ENCODE measurements at regions not wholly inside any gene's neighbourhood (a gene's known extent, or its start where the extent isn't known, plus 50 kb on each side); places are given as distances from the start of the nearest gene placed in this dataset.

DNA sequence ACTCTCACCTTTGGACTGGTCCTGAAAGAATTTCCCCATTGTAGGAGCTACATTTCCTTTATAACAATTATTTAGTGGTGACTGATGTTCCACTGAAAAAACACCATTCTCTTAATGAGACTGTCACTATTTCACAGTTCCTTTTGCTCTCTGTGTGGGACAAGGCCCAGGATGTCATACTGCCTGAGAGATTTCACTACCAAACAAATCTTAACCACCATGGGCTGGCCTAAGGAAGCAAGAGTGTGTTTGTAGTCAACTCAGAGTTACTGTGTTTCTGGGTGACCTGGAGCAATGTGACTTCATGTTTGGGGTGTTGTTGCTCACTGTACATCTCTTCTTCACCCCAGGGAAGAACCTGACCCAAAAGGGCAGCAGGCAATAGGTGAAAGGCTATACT is 50.1 kb upstream of the ZNF608 start:
- no peak for DNase-seq
- ChIA-PET CTCF (no interaction called here), POLR2A (no interaction called here)
- Mint-ChIP-seq H3K27ac (no peak overlapping the region), H3K27me3 (no peaks in the 10 kb centered on the region), H3K4me3 (no peak overlapping the region), H3K4me1 (ENCODE audit: low read depth) (no peaks in the 10 kb centered on the region), H3K9me3 (peaks cover 4% of the 10 kb centered on the region), H3K36me3 (no peaks in the 10 kb centered on the region)
- intact Hi-C loops (cut with micrococcal nuclease): no loop called here

- Mint-ChIP-seq H3K4me3 (no peak overlapping the region), H3K4me1 (ENCODE audit: low read depth) (no peaks in the 10 kb centered on the region), H3K36me3 (no peaks in the 10 kb centered on the region), H3K27me3 (no peaks in the 10 kb centered on the region), H3K27ac (no peak overlapping the region), H3K9me3 (no peaks in the 10 kb centered on the region)
- intact Hi-C loops (cut with micrococcal nuclease): no loop called here
- POLR2A ChIA-PET: no interaction called here
- no peak for DNase-seq
- CTCF ChIA-PET: no interaction called here
Measured at GRCh38 chr5:124797665-124798087, 51.2 kb upstream of the ZNF608 start.

DNA sequence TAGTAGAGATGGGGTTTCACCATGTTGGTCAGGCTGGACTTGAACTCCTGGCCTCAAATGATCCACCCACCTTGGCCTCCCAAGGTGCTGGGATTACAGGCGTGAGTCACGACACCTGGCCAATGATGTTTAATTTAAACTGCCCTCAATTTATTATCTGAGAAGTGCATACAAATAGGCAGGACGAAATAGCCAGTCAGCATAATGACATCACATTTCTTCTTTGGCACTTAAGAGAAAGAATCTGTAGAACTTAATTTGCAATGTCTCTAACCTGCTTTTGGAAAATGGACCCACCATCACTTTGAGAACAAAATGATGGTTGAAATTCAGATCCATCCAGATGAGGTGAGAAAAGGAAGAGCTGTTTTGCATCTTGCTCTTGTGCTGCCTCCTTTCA is 52.5 kb upstream of the ZNF608 start:
- CTCF ChIA-PET: no interaction called here

GRCh38 chr5:124801551-124801950 is 55.1 kb upstream of the ZNF608 start:
- H3K4me3 Mint-ChIP-seq: no peak overlapping the region
- no peaks in the 10 kb centered on the region for H3K36me3 Mint-ChIP-seq
- POLR2A ChIA-PET: no interaction called here
- no peaks in the 10 kb centered on the region for H3K9me3 Mint-ChIP-seq
- no peak overlapping the region for H3K27ac Mint-ChIP-seq
- no peak for DNase-seq
- no peaks in the 10 kb centered on the region for H3K27me3 Mint-ChIP-seq
- H3K4me1 Mint-ChIP-seq (ENCODE audit: low read depth): no peaks in the 10 kb centered on the region
- intact Hi-C loops (cut with micrococcal nuclease): no loop called here
- CTCF ChIA-PET: no interaction called here

More for the DNA sequence above, 52.5 kb upstream of the ZNF608 start:
- no peaks in the 10 kb centered on the region for H3K9me3 Mint-ChIP-seq
- no peak for DNase-seq
- intact Hi-C loops (cut with micrococcal nuclease): no loop called here
- POLR2A ChIA-PET: no interaction called here
- no peaks in the 10 kb centered on the region for H3K4me1 Mint-ChIP-seq (ENCODE audit: low read depth)
- H3K4me3 Mint-ChIP-seq: no peak overlapping the region
- H3K27ac Mint-ChIP-seq: no peak overlapping the region
- H3K36me3 Mint-ChIP-seq: no peaks in the 10 kb centered on the region
- no peaks in the 10 kb centered on the region for H3K27me3 Mint-ChIP-seq

DNA sequence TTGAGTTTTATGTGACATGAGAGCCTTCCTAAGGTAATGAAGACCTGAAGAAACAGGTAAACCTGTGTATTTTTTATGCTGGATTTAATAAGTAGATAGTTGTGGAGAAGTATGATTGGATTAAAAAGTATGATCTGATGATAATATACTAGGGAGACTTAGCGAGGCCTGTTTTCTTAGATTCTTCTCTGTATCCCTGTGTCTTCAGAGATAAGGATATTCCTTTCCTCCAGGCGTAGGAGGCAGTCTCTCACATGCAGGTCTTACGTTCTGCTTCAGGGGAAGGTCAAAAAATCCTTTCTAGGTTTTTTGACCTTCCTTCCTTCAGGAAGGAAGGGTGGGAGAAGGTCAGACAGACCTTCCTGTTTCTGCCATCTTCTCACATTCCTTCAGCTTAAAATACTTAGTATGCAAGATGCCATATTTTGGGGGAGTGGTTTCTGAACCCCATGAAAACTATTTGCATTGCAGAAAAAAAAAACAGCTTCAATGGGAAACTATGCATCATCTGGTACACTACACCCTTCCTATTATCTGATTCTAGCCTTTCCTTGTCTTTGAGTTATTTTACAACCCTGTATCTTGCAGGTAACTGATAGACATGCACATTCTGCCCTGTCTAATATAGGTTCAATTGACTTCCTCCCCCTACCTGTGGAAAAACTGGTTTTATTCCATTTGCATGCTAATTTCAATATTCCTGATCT is 57.3 kb upstream of the ZNF608 start:
- Mint-ChIP-seq H3K4me3 (no peak overlapping the region), H3K36me3 (no peaks in the 10 kb centered on the region), H3K27ac (no peak overlapping the region), H3K9me3 (no peaks in the 10 kb centered on the region), H3K4me1 (ENCODE audit: low read depth) (no peaks in the 10 kb centered on the region), H3K27me3 (no peaks in the 10 kb centered on the region)
- no peak for DNase-seq
- intact Hi-C loops (cut with micrococcal nuclease): no loop called here
- ChIA-PET POLR2A (no interaction called here), CTCF (no interaction called here)

DNA sequence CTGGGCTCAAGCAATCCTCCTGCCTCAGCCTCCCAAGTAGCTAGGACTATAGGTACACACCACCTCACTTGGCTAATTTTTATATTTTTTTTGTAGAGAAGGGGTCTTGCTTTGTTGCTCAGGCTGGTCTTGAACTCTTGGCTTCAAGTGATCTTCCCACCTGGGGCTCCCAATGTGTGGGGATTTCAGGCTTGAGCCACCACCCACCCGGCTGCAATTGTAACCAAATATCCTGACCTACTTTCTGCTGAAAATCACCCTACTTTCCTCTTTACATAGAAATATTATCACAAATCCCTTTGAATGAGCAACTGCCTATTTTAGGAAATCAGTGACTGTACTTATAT is 59.6 kb upstream of the ZNF608 start:
- no peaks in the 10 kb centered on the region for H3K27me3 Mint-ChIP-seq
- intact Hi-C loops (cut with micrococcal nuclease): no loop called here
- H3K4me1 Mint-ChIP-seq (ENCODE audit: low read depth): no peaks in the 10 kb centered on the region

DNA sequence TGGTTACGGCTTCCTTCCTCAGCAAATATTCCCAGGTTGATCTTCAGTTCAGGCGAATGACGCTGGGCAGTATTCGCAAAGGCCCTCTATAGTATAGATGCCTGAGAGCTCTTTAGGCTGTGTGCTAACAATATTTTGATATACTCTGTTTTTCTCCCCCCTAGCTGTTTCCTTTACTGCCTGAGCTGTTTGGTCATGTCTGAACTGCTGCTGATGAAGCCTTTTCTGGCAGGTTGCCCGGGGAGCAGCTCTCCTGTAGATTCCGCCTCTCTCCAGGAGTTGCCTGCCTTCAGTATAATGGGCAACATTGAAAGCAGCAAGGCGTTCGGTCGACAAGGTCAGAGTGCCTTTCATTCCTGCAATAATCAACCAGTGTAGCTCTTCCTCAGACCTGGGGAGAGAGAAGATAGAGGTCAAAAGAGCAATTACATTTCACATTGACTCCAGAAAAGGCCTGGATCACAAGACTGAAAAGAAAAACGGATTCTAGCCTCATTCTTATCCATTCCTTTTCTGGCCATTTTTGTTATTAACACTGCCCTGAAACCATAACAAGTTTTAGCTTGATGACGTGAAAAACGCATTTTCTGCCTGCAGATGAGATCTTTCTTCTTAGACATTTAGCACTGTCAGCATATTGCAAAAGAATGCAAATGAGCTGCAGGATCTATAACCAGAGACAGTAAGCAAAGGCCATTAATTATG is 60.1 kb upstream of the ZNF608 start:
- H3K4me1 Mint-ChIP-seq (ENCODE audit: low read depth): no peaks in the 10 kb centered on the region
- H3K27me3 Mint-ChIP-seq: no peaks in the 10 kb centered on the region
- H3K4me3 Mint-ChIP-seq: no peak overlapping the region
- CTCF ChIA-PET: no interaction called here
- intact Hi-C loops (cut with micrococcal nuclease): no loop called here
- H3K36me3 Mint-ChIP-seq: no peaks in the 10 kb centered on the region
- no peaks in the 10 kb centered on the region for H3K9me3 Mint-ChIP-seq
- DNase-seq: no peak
- no peak overlapping the region for H3K27ac Mint-ChIP-seq
- POLR2A ChIA-PET: no interaction called here

More for the DNA sequence above, 59.6 kb upstream of the ZNF608 start:
- Mint-ChIP-seq H3K36me3 (no peaks in the 10 kb centered on the region), H3K9me3 (no peaks in the 10 kb centered on the region), H3K4me3 (no peak overlapping the region), H3K27ac (no peak overlapping the region)
- CTCF ChIA-PET: no interaction called here
- DNase-seq: no peak
- POLR2A ChIA-PET: no interaction called here

DNA sequence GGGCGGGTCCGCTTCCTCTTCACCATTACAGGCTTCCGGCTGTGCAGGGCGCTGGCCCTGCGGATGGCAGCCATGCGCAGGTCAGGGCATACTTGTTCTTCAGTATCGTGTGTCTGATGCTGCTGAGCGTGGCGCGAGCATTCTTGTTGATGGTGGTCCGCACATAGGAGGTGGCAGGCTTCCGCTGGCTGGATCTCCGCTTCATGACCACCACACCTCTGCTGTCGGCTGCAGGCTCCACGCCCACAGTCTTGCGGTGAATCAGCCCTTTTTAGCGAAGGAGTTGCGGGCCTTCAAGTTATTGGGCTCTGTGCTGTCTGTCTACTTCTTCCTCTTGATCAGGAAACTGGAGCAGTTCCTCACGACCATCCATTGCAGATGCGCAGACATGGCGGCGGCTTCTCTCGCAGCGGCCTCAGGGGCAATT is 62.4 kb upstream of the ZNF608 start:
- ChIA-PET CTCF (no interaction called here), POLR2A (no interaction called here)
- Mint-ChIP-seq H3K27me3 (no peaks in the 10 kb centered on the region), H3K4me1 (ENCODE audit: low read depth) (no peaks in the 10 kb centered on the region), H3K27ac (no peak overlapping the region), H3K36me3 (no peaks in the 10 kb centered on the region), H3K4me3 (no peak overlapping the region), H3K9me3 (no peaks in the 10 kb centered on the region)
- no peak for DNase-seq
- intact Hi-C loops (cut with micrococcal nuclease): no loop called here

- no peak overlapping the region for H3K4me3 Mint-ChIP-seq
- H3K27ac Mint-ChIP-seq: no peak overlapping the region
- ChIA-PET CTCF (no interaction called here), POLR2A (no interaction called here)
- no peaks in the 10 kb centered on the region for H3K27me3 Mint-ChIP-seq
- H3K9me3 Mint-ChIP-seq: no peaks in the 10 kb centered on the region
- H3K36me3 Mint-ChIP-seq: no peaks in the 10 kb centered on the region
- DNase-seq: no peak
- intact Hi-C loops (cut with micrococcal nuclease): no loop called here
- H3K4me1 Mint-ChIP-seq (ENCODE audit: low read depth): no peaks in the 10 kb centered on the region
Measured at GRCh38 chr5:124810396-124811006, 64.1 kb upstream of the ZNF608 start.

DNA sequence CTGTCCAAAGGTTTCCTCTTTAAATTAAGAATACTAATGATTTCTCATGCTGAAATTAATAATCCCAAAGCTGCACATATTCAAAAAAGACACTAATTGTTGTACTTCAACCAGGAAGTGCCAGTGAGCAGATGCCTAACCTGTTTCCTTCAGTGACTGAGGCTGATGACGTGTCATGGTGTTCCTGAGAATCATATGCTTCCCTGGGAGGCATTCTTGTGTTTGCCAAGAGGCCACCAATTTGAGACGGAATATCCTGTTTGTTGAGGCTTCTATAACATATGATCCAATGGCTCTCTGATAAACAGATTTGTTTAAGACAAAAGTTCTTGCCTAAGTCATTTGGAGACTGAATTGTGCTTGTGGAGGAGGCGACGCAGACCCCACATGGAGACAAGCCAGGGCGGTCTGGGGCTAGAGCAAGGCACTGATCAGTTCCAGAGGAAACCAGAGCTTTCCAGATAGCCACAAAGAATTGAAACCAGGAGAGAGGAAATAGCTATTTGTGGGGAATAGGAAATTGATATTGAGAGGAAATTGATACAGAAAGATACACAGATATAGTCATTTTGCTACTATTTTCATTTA is 66.4 kb upstream of the ZNF608 start:
- H3K36me3 Mint-ChIP-seq: no peaks in the 10 kb centered on the region
- no peak overlapping the region for H3K27ac Mint-ChIP-seq
- no peak overlapping the region for H3K4me3 Mint-ChIP-seq
- no peaks in the 10 kb centered on the region for H3K4me1 Mint-ChIP-seq (ENCODE audit: low read depth)
- POLR2A ChIA-PET: no interaction called here
- DNase-seq: no peak
- intact Hi-C loops (cut with micrococcal nuclease): no loop called here
- H3K9me3 Mint-ChIP-seq: no peaks in the 10 kb centered on the region
- H3K27me3 Mint-ChIP-seq: no peaks in the 10 kb centered on the region
- CTCF ChIA-PET: no interaction called here

DNA sequence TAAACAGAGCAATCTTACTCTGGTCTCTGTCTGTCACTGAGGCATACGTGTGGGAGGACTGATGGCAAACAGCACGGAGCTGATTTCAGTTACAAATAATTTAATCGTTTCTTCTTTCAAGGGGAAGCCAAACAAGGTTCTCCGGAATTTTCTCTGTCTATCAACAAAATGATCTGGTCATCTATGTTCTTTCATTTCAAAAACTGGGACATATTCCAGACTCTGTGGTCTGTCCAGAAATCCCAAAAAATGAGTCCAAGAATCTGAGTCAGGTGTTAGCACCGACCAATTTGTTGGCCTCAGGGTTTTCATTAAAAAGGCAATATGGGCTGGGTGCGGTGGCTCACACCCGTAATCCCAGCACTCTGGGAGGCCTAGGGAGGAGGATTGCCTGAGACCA is 69.9 kb upstream of the ZNF608 start:
- POLR2A ChIA-PET: no interaction called here
- Mint-ChIP-seq H3K4me1 (ENCODE audit: low read depth) (no peaks in the 10 kb centered on the region), H3K9me3 (no peaks in the 10 kb centered on the region), H3K36me3 (no peaks in the 10 kb centered on the region), H3K4me3 (no peak overlapping the region), H3K27me3 (no peaks in the 10 kb centered on the region), H3K27ac (no peak overlapping the region)
- intact Hi-C loops (cut with micrococcal nuclease): no loop called here
- DNase-seq: no peak
- CTCF ChIA-PET: no interaction called here

DNA sequence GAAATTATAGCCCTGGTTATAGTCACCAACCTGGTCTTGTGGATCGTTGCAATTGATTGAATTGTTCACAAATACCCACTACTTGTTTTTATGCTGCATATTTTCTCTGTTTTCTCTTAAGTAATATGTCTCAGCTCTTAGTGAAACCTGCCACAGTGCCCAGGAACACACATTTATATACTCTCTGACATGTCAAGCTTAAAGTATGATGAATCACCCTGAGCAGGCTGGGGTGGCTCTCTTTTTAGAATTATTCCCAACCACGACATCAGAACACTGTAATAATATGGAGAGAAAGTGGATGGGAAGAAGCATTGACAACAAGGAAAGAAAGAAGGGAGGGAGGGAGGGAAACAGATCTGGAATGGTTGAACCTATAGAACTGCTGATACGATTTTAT is 72.8 kb upstream of the ZNF608 start:
- H3K9me3 Mint-ChIP-seq: no peaks in the 10 kb centered on the region
- no peaks in the 10 kb centered on the region for H3K36me3 Mint-ChIP-seq
- POLR2A ChIA-PET: no interaction called here
- no peaks in the 10 kb centered on the region for H3K4me1 Mint-ChIP-seq (ENCODE audit: low read depth)
- no peak for DNase-seq
- no peak overlapping the region for H3K4me3 Mint-ChIP-seq
- intact Hi-C loops (cut with micrococcal nuclease): no loop called here
- H3K27ac Mint-ChIP-seq: no peak overlapping the region
- no peaks in the 10 kb centered on the region for H3K27me3 Mint-ChIP-seq
- CTCF ChIA-PET: no interaction called here

DNA sequence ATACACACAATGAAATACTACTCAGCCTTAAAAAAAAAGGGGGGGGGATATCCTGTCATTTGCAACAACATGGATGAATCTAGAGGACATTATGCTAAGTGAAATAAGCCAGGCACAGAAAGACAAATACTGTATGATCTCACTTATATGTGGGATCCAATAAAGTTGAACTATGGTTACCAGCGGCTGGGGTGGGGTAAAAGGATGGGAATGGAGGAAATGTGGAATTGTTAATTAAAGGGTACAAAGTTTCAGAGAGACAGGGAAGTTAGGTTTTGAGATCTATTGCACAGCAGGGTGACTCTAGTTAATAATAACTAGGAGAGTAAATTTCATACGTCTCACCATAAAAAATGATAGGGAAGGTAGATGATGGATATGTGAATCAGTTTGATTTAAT is 76.2 kb upstream of the ZNF608 start:
- POLR2A ChIA-PET: no interaction called here
- H3K4me3 Mint-ChIP-seq: no peak overlapping the region

More for the DNA sequence above, 76.2 kb upstream of the ZNF608 start:
- no peaks in the 10 kb centered on the region for H3K9me3 Mint-ChIP-seq
- H3K36me3 Mint-ChIP-seq: no peaks in the 10 kb centered on the region
- no peaks in the 10 kb centered on the region for H3K4me1 Mint-ChIP-seq (ENCODE audit: low read depth)
- no peak for DNase-seq
- CTCF ChIA-PET: no interaction called here
- no peak overlapping the region for H3K27ac Mint-ChIP-seq
- intact Hi-C loops (cut with micrococcal nuclease): no loop called here
- H3K27me3 Mint-ChIP-seq: no peaks in the 10 kb centered on the region

Measured in activated CD4-positive, alpha-beta memory T cell treated with anti-CD3 and anti-CD28 coated beads for 36 hours (primary cell).